A673 (cell line): ENCODE measurements at regions not wholly inside any gene's neighbourhood (a gene's known extent, or its start where the extent isn't known, plus 50 kb on each side); places are given as distances from the start of the nearest gene placed in this dataset.
A peak's percentile ranks its signal among the peaks of the same experiment; 100 is the strongest.
"Not testable (repeated sequence)": the region's sequence is repeated elsewhere in the genome, so short reads cannot be mapped to it uniquely, and the experiment has no call there.

Source experiments
- BruUV-seq: library from RNA; stranded (reverse); fragments of 400-500 nt; replicated peaks from 2 replicates; lab custom pipeline; 2021; lab: Mats Ljungman, UMichigan
- CTCF ChIA-PET: fragments of 300-600 bp; sonication (Branson Sonifier 250); formaldehyde crosslinking; loops from one replicate; lab custom pipeline; 2022; ENCODE audit warnings: antibody characterized with exemption; lab: Charles Lee
- POLR2A ChIA-PET: fragments of 300-600 bp; sonication (Branson Sonifier 250); formaldehyde crosslinking; loops from one replicate; lab custom pipeline; 2022; ENCODE audit warnings: antibody characterized with exemption; ENCODE audit not compliant: low non-redundant PET; lab: Charles Lee
- DNase-seq: peaks from one replicate; pipeline ENCODE4 v3.0.0-alpha.2; 2015; ENCODE audit warnings: low spot score
- H3K27ac ChIP-seq: fragments of 200-600 bp; sonication (generic); 2 replicates; pipeline ENCODE4 v1.5.1; 2016; ENCODE audit warnings: mixed run types, low read depth, mild to moderate bottlenecking, mixed read lengths, antibody characterized with exemption, low read length; ENCODE audit not compliant: poor library complexity, severe bottlenecking
- H3K27me3 ChIP-seq: fragments of 200-600 bp; sonication (generic); replicated peaks from 2 replicates; pipeline ENCODE4 v1.6.1; 2017; ENCODE audit warnings: mixed run types, low read depth, mild to moderate bottlenecking, mixed read lengths, antibody characterized with exemption, low read length; ENCODE audit not compliant: insufficient read depth, poor library complexity
- H3K36me3 ChIP-seq: fragments of 200-600 bp; sonication (generic); 2 replicates; pipeline ENCODE4 v1.6.1; 2016; ENCODE audit warnings: mixed run types, mild to moderate bottlenecking, mixed read lengths, antibody characterized with exemption, low read length; ENCODE audit not compliant: insufficient read depth, poor library complexity, severe bottlenecking
- H3K4me1 ChIP-seq: fragments of 200-600 bp; sonication (generic); 2 replicates; pipeline ENCODE4 v1.6.1; 2017; ENCODE audit warnings: mixed run types, mild to moderate bottlenecking, mixed read lengths, antibody characterized with exemption, low read length; ENCODE audit not compliant: insufficient read depth, poor library complexity, severe bottlenecking
- H3K4me3 ChIP-seq: fragments of 200-600 bp; sonication (generic); 2 replicates; pipeline ENCODE4 v1.5.1; 2016; ENCODE audit warnings: low read depth, mixed run types, mild to moderate bottlenecking, mixed read lengths, low read length; ENCODE audit not compliant: poor library complexity, severe bottlenecking
- H3K9me3 ChIP-seq: fragments of 200-600 bp; sonication (generic); 2 replicates; pipeline ENCODE4 v1.6.1; 2016; ENCODE audit warnings: mixed run types, low read depth, mild to moderate bottlenecking, mixed read lengths, antibody characterized with exemption, low read length; ENCODE audit not compliant: poor library complexity, severe bottlenecking
- EZH2 ChIP-seq: fragments of 200-600 bp; sonication (generic); IDR thresholded peaks from 2 replicates; pipeline ENCODE4 v1.6.1; 2017; ENCODE audit warnings: borderline replicate concordance, low read depth, mild to moderate bottlenecking, mixed read lengths, antibody characterized with exemption, low read length; ENCODE audit not compliant: poor library complexity, severe bottlenecking
- intact Hi-C: fragments of 100-400 bp; cut with micrococcal nuclease; formaldehyde crosslinking; loops from one replicate; pipeline ENCODE4 v1.10.0; 2022; ENCODE audit not compliant: unreplicated experiment
- TF ChIP-seq, protein P1 (sequence below): fragments of 300-800, 200-600 bp; sonication (generic); conservative IDR thresholded peaks from 2 replicates; pipeline ENCODE4 v1.5.1; 2017; ENCODE audit warnings: low read depth, mild to moderate bottlenecking, antibody characterized with exemption, low read length, moderate library complexity, mixed read lengths

DNA sequence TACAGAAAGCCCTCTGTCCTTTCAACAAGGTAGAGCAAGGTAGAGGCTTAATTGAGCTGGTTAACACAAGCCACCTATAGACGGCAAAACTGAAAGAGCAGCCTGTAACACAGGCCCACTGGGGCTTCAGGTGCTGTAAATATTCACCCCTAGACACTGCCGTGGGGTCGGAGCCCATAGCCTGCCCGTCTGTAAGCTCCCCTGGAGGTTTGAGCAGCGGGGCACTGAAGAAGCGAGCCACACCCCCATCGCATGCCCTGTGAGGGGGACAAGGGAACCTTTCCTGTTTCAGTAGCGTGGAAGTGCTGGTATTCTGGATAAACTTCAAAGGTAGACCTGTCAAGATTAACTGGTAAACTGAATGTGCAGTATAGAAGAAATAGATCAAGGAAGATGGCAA is 160.4 kb downstream of the TPBG start:
- ChIA-PET POLR2A (no interaction called here), CTCF (no interaction called here)
- Histone ChIP-seq H3K4me3 (no peak overlapping the region), H3K36me3 (no peaks in the 10 kb centered on the region), H3K9me3 (no peaks in the 10 kb centered on the region), H3K4me1 (peaks cover 14% of the 10 kb centered on the region), H3K27ac (no peak overlapping the region), H3K27me3 (peaks cover 19% of the 10 kb centered on the region)
- no TSS peak for BruUV-seq
- DNase-seq = no peak
- TF ChIP-seq EZH2 = no peak
- TF ChIP-seq, protein P1, sequence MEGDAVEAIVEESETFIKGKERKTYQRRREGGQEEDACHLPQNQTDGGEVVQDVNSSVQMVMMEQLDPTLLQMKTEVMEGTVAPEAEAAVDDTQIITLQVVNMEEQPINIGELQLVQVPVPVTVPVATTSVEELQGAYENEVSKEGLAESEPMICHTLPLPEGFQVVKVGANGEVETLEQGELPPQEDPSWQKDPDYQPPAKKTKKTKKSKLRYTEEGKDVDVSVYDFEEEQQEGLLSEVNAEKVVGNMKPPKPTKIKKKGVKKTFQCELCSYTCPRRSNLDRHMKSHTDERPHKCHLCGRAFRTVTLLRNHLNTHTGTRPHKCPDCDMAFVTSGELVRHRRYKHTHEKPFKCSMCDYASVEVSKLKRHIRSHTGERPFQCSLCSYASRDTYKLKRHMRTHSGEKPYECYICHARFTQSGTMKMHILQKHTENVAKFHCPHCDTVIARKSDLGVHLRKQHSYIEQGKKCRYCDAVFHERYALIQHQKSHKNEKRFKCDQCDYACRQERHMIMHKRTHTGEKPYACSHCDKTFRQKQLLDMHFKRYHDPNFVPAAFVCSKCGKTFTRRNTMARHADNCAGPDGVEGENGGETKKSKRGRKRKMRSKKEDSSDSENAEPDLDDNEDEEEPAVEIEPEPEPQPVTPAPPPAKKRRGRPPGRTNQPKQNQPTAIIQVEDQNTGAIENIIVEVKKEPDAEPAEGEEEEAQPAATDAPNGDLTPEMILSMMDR = no peak
- intact Hi-C loops = loop anchor here (10.0 kb wide), 1 partner anchor 161 kb away; no protein-coding TSS in a partner anchor

DNA sequence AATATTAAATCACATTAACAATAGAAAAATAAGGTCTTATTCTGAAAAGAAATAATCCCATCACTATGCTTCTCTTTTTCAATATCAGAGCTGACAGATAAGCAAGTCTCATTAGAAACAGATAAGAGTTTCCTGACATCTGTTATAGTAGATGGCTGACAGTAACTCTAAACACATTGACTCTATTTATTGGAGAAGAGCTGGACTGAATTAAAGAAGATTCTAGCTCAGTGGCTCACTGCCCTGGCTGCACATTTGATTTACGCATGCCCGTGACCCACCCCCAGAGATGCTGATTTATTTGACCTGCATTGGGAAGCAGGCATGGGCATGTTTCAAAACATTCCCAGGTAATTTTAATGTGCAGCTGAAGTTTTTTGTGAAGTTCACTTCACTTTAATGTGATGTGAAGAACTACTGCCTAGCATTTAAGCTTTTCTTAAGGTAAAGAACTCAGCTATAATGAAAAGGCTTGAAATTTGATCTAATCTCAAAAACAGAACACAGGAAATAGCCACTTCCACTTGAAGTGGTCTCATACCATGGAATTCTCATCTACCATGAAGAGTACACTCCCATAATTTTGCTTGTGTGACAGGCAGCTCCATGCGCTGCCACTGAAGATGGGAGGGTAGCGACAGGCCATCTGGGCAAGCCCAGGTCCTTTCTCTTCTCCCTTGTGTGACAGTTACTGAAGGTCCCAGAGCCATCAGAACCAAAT is 162.3 kb downstream of the TPBG start:
- H3K9me3 ChIP-seq = no peaks in the 10 kb centered on the region
- peaks cover 20% of the 10 kb centered on the region for H3K27me3 ChIP-seq
- intact Hi-C loops = loop anchor here (5.0 to 10.0 kb wide), 3 partner anchors 159 to 264 kb away; partner anchors contain the start of gene TPBG
- CTCF ChIA-PET = no interaction called here
- no peak for TF ChIP-seq EZH2
- TF ChIP-seq, protein P1 = no peak
- no peak overlapping the region for H3K4me3 ChIP-seq
- no peaks in the 10 kb centered on the region for H3K36me3 ChIP-seq
- POLR2A ChIA-PET = no interaction called here
- DNase-seq = peak; percentile 90
- no peak overlapping the region for H3K27ac ChIP-seq
- peaks cover 14% of the 10 kb centered on the region for H3K4me1 ChIP-seq
- no TSS peak for BruUV-seq

DNA sequence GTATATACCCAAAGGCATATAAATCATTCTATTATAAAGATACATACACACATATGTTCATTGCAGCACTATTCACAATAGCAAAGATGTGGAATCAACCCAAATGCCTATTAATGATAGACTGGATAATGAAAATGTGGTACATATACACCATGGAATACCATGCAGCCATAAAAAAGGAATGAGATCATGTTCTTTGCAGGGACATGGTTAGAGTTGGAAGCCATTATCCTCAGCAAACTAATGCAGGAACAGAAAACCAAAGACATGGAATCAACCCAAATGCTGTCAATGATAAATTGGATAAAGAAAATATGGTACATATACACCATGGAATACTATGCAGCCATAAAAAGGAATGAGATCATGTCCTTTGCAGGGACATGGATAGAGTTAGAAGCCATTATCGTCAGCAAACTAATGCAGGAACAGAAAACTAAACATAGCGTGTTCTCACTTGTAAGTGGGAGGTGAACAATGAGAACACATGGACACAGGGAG is 166.4 kb downstream of the TPBG start:
- peaks cover 16% of the 10 kb centered on the region for H3K4me1 ChIP-seq
- DNase-seq, H3K4me3 ChIP-seq, BruUV-seq, H3K27me3 ChIP-seq, H3K27ac ChIP-seq, POLR2A ChIA-PET, CTCF ChIA-PET, H3K36me3 ChIP-seq, H3K9me3 ChIP-seq: not testable (repeated sequence)
- intact Hi-C loops = loop anchor here (5.0 to 10.0 kb wide), 3 partner anchors 155 to 268 kb away; partner anchors contain the start of gene TPBG

DNA sequence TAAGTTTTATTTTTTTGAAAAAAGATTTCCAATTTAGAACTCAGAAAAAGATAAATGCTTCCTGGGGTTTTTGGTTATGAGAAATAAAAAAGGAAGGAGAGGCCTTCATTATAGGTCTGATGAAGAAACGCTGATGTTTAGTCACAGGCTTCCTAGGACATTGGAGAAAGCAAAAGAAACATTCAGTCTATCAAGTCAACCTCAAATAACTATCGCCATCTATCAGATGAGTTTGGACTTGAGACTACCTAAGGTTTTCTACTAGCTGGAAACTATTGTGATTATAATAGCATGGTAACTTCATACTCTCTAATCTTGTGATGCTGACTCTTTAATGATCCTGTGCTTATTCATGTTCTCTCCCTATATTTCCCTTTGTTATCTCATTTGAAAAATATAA is 171.3 kb downstream of the TPBG start:
- CTCF ChIA-PET = no interaction called here
- intact Hi-C loops = no loop called here

DNA sequence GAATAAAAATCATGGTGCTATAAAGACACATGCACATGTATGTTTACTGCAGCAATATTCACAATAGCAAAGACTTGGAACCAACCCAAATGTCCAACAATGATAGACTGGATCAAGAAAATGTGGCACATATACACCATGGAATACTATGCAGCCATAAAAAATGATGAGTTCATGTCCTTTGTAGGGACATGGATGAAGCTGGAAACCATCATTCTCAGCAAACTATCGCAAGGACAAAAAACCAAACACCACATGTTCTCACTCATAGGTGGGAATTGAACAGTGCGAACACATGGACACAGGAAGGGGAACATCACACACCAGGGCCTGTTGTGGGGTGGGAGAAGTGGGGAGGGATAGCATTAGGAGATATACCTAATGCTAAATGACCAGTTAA is 185.9 kb downstream of the TPBG start:
- DNase-seq, H3K27me3 ChIP-seq, H3K9me3 ChIP-seq, POLR2A ChIA-PET, H3K4me1 ChIP-seq, H3K36me3 ChIP-seq, intact Hi-C loops, H3K4me3 ChIP-seq, CTCF ChIA-PET, H3K27ac ChIP-seq, BruUV-seq: not testable (repeated sequence)

More for the DNA sequence above, 171.3 kb downstream of the TPBG start:
- peak; percentile 17 for DNase-seq
- Histone ChIP-seq H3K27ac (no peak overlapping the region), H3K9me3 (no peaks in the 10 kb centered on the region), H3K27me3 (no peaks in the 10 kb centered on the region), H3K4me3 (no peak overlapping the region), H3K36me3 (no peaks in the 10 kb centered on the region), H3K4me1 (peaks cover 14% of the 10 kb centered on the region)
- POLR2A ChIA-PET = no interaction called here
- no TSS peak for BruUV-seq
- TF ChIP-seq EZH2 = no peak
- TF ChIP-seq, protein P1 = no peak
